Thyroid gland (tissue), 4 donors: ENCODE measurements at regions not wholly inside any gene's neighbourhood (a gene's known extent, or its start where the extent isn't known, plus 50 kb on each side); places are given as distances from the start of the nearest gene placed in this dataset.

ENCODE experiments used
- POLR2A ChIP-seq, 2 donors: fragments of 450-650 bp; IDR thresholded peaks; one replicate each; pipeline ENCODE4 v1.6.1; 2017; ENCODE audit warnings: antibody characterized with exemption in 2 of 2, mild to moderate bottlenecking in 2 of 2, moderate library complexity in 1 of 2
- TF ChIP-seq, protein P1 (sequence below), 6 experiments: fragments of 200-600 bp in 3 of 6; fragments of 450-650 bp in 3 of 6; sonication (generic) in 3 of 6; IDR thresholded peaks; one replicate each; pipeline ENCODE4 v1.5.1; 2016 to 2019; ENCODE audit warnings: antibody characterized with exemption in 6 of 6, mild to moderate bottlenecking in 2 of 6, inconsistent platforms in 1 of 6, moderate library complexity in 1 of 6

DNA sequence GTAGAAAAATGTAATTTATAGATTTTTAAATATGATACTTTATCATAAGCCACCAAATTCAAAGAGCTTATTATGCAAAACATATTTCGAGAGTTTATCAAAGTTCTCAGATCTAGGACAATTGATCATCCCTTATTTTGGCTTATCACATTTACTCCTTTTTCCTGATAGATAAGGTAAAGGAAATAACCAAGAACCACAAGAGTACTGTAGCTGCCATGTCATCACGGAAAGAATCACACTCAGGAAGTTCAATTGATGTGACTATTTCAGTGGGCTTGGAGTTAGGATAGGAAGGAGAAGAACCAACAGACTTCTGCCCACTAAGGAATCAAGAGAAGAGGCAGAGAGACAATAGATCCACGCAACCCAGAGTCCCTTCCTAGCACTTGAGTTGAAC lies 142.7 kb upstream of the TMCO5A start:
- TF ChIP-seq POLR2A (IDR thresholded peaks at IDR 0.05): no peak
- TF ChIP-seq, protein P1, sequence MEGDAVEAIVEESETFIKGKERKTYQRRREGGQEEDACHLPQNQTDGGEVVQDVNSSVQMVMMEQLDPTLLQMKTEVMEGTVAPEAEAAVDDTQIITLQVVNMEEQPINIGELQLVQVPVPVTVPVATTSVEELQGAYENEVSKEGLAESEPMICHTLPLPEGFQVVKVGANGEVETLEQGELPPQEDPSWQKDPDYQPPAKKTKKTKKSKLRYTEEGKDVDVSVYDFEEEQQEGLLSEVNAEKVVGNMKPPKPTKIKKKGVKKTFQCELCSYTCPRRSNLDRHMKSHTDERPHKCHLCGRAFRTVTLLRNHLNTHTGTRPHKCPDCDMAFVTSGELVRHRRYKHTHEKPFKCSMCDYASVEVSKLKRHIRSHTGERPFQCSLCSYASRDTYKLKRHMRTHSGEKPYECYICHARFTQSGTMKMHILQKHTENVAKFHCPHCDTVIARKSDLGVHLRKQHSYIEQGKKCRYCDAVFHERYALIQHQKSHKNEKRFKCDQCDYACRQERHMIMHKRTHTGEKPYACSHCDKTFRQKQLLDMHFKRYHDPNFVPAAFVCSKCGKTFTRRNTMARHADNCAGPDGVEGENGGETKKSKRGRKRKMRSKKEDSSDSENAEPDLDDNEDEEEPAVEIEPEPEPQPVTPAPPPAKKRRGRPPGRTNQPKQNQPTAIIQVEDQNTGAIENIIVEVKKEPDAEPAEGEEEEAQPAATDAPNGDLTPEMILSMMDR (IDR thresholded peaks at IDR 0.05): no peak
